ENCODE measurements at regions not wholly inside any gene's neighbourhood (a gene's known extent, or its start where the extent isn't known, plus 50 kb on each side); places are given as distances from the start of the nearest gene placed in this dataset.

DNA sequence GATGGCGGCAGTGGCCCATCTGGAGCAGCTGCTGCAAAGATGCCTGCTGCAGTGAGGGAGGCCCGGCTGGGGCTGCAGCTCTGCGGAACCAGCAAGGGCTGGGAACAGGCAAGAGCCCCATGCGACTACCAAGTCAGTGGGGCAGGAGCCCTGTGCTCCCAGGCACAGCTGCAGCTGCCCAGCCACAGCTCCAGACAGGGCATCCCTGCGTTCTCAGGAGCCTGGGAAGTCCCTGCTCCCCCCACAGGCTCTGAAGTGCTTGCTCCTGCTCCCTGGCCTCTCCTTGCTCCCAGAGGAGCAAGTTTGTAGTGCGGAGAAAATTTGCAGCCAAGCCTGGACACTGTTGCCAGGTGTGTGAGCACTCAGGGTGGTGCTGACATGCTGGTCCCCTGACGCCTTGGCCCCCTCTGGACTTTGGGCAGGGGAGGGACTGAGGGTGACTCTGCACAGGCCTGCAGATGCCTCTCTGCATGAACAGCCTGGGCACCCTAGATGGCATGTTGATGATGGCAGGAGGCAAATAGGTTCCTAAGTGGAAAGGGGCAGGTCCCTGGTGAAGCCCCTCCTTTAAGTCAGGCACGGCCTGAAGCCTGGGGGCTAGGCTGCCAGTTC lies 105.6 kb downstream of the LYZL1 start:
- no peak for TF ChIP-seq TAF1 (IDR thresholded peaks at IDR 0.05; ENCODE audit: low read depth, low read length)
- TF ChIP-seq POU2F2 (IDR thresholded peaks at IDR 0.05; ENCODE audit: low read depth, low read length), result no peak

Data from GM12891 (cell line).